HG03097 (cell line): ENCODE measurements at regions not wholly inside any gene's neighbourhood (a gene's known extent, or its start where the extent isn't known, plus 50 kb on each side); places are given as distances from the start of the nearest gene placed in this dataset.
"Not testable (repeated sequence)": the region's sequence is repeated elsewhere in the genome, so short reads cannot be mapped to it uniquely, and the experiment has no call there.

ENCODE experiments used
- ATAC-seq: cut with Tn5 transposase; IDR thresholded peaks from one replicate; pipeline ENCODE4 v1.9.1; 2021; ENCODE audit not compliant: unreplicated experiment, low FRiP score

DNA sequence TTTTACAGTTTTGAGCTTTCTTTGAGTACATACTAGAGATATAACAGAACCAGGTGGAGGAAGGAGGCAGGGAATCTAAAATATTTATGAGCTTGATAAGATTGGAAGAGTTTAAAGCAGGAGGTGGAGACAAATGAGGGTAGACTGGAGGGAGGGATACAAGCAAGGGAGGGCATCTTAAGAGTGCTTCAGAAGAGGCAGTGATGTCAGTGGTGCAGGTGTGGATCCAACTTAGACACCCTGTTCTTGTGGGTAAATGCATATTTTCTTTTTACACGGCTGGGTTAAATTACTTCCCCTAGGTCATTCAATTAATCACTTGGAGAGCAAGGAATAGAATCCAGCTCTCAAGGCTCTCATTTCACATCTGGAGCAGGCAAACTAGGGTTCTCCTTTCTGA lies 146.1 kb upstream of the LRIG3 start:
- ATAC-seq: no peak

DNA sequence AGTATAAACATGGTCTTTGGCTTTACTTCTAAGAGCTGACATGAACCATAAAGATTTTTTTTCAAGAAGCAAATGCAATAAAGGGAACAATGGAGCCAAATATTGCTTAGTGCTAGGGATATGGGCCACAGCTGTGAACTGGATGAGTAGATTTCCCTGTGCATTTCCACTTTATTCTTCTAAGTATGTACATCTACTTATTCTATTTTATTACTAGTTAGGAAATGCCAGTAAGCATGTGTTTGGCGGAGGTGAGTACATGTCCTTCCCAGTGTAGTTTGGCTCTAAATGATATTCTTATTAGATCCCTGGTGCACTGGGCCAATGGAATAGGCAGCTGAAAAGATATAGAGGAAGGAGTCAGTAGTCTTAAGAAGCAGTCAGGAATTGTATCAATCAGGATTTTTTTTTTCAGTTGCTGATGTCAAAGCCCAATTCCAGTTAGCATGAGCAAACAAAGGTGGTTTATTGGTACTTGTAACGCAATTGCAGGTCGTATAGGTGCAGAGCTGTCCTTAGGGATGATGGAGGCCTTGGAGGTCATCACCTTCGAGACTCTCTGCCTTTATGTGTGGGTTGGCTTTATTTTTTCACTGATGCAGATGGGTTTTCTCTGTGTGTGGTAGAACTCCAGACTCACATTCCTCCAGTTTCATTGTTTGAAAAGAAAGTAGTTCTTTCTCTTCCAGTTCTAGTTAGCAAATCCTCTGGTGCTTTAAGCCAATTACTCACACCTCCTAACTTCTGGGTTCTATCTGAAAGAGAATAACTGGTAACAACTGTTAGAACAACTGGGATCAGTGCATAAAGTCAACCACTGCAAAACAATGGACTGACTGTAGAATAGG lies 139.0 kb upstream of the LRIG3 start:
- no peak for ATAC-seq

DNA sequence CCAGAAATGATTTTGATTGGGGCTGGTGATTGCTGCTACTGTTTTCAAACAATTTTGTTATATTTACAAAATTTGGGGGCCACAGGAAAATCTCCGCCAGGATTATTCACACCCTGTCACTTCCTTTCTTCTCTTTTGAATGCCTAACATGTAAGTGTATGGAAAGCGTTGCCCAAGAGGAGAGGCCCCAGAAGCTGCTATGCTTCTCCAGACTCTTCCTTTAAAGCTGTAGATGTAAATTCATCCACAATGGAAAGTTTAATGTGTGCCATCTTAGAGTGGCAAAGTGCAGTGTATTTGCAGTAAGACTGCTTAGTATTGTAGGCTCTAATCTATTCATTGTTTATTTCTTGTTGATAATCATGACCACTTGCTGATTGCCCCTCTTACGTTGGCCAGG lies 136.7 kb upstream of the LRIG3 start:
- no peak for ATAC-seq

DNA sequence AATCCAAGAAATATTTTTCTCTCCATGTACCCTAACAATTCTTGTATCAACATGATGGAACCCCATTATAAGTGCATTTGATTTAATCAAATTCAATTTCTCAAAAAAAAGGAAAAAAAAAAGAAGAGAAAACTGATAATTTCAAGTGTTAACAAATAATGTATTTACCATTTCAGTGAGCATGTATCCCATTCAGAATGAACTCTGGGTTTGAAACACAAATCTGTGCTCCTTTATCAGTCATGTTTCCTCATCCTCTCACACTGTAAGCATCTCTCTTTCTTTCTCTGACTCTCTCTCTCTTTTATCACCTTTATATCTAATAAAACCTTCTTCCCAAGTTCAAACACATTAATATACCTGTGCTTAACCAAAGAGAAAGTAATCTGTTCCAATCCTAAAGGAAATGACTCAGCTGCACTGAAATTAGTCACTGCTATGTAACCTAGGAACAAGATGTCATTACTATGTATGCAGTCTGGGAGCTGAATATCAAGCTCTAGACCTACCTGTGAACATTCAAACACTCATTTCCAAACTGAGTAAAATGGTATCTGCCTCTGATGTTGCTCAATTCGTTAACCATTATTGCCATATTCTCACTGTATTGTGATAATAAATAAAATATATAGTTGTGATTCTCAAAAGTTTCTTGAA lies 135.0 kb upstream of the LRIG3 start:
- peak; percentile 83 for ATAC-seq

DNA sequence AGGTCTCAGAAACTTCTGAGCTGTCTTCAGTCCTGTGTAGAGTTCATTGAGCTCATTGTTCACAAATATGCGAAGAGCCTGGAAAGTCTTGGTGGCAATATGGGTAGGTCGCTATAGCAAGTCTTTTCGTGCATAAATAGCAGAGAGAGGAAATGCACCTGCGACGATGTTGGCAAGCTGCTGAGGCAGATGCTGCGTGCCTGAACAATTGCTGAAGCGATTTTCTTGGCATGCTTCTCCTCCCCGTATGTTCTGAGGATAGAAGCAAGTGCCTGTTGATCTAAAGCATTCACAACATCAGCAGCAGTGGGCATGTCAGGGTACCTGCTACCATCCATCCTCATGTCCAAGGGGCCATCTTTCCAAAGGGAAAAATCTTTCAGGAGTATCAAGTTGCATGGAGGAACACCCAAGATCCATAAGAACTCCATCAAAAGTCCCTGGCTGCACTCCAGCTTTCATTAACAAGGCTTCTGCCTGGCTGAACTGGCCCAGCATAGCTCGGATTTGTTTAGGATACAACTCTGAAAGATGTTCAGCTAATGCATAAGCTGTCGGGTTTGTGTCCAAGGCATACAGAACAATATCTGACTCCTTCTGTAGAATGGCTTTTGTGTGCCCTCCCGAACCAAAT lies 133.1 kb upstream of the LRIG3 start:
- not testable (repeated sequence) for ATAC-seq

DNA sequence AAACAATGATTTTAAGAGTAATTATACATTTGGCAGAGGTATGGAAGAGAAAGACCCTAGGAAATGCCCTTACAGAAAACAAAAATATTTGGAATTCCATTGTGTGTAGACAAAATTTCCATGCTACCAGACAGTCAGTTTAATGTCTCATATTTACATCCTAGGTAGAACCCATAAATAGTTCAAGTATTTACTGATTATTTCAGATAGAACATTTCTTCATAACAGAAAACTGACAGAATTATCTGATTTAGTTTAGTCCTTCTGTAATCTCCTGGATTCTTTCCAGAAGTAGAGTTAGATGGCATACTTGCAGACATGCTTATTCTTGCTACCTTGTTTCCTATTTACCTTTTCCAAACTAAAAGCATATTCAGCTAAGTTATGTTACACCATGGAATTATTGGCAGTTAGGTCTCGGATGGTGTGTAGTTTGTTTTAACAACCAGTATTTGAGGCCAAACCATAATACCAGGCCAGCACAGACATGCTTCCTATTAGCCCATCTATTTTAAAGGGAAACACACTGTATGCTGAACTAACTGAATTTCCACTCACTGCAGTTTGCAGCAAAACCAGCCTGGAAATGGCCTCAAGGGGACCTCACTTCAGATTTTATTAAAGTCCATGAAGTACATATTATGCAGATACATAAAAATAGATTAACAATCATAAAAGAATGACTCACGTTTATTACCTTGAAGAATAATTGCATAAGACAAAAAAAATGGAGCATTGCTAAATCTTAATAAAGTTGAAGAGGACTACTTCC lies 126.6 kb upstream of the LRIG3 start:
- no peak for ATAC-seq

DNA sequence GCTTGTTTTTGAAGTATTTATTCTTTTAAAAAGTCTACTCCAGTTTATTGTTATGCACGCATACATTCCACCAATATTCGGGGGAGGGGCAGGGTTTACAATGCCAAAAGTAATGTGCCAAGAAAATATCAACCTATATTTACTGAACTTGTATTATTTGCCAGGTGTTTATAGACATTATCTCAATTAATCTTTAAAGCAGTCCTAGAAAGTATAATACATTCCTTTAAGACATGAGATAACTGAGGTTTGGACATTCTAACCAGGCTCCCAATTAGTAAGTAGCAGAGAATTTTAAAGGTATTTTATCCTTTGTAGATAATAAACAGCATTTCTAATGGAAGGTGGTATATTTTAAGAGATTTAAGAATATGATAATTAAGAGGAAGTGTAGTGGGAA lies 124.5 kb upstream of the LRIG3 start:
- no peak for ATAC-seq

DNA sequence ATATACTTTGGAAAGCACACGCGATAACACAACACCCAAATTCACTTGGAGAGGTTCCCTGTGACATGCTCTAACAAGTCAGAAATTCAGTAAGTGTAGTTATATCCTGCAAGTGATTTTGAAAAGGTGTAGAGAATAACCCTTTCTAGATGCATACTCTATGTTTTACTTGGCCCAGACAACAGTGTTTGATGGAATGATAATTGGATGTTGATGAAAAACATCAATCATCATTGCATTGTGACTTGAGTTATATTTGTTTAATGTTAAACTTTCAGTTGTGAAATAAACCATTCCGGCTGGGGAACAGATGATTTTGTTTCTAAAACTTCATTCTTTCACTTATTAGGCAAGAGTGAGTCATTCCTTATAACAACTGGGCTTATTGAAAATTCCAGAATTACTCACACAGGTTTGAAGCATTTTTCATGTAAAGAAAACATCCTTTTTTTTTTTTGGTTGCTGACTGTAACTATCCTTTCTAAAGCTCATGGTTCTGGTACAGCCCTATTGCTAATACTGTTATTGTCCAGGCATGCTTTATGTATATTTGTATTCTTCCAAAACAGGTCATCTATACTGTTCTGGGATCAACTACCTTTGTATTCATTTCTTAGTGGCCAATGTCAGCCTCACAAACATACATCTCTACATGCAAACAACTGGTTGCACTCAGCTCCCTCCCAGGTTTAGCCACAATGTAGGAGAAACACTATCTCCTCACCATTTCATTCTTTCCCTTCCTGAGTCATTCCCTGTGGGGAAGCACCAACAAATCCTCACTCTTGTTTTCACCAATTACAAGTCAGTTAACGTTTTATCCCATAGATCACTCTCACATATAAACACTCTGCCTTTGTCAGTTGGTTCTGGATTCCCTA lies 121.2 kb upstream of the LRIG3 start:
- ATAC-seq: no peak

DNA sequence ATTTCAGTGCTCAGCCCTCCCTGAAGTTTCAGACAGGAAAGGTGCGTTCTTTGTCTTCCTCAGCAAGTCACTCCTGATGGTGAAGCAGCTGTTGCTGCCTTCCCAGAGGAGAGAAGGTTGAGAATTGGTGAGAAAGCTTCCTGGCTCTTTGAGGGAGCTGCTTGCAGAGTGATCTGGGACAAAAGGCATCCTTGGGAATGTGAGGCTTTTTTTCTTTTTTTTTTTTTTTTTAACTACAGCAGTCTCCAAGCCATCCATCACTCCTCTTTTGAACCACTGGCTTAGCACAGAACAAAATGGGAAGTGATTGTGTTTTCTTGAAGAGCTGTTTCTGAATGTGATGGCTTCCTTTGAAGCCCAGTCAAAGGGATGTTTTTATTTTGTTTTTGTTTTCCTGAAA lies 120.4 kb upstream of the LRIG3 start:
- no peak for ATAC-seq

DNA sequence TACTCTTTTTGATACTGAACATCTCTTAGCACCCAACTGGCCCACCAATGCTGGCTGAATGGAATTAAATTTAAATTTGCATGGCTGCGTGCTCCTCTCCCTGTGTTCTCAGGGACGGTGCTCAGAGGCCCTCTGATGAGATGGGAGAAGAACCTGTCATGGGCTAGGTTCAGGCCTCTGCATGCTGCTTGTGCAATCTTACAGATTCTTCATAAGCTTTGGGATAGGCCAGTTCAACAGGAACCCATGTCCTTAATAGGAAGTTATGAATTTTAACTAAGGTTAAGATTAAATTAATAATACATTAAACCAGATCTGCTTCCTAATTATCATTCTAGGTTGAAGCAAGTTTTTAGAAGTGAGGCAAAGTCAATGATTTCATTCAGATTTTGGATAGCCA lies 119.7 kb upstream of the LRIG3 start:
- ATAC-seq: no peak

DNA sequence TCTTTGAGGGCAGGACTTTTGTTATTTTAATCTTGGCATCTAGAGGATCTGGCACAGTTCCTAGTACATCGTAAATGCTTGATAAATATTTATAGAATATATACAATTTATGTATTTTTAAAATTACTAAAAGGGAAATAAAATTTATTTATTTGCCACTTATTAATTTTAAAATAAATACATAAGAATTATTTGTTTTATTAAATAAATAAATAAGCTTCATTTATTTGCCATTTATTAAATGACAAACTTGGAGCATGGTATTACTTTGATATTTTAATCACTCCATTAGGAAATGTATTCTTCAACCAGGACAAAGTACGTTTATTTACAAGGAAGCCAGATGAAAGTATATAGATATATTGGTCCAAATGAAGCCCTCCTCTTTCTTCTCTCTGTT lies 118.7 kb upstream of the LRIG3 start:
- no peak for ATAC-seq

DNA sequence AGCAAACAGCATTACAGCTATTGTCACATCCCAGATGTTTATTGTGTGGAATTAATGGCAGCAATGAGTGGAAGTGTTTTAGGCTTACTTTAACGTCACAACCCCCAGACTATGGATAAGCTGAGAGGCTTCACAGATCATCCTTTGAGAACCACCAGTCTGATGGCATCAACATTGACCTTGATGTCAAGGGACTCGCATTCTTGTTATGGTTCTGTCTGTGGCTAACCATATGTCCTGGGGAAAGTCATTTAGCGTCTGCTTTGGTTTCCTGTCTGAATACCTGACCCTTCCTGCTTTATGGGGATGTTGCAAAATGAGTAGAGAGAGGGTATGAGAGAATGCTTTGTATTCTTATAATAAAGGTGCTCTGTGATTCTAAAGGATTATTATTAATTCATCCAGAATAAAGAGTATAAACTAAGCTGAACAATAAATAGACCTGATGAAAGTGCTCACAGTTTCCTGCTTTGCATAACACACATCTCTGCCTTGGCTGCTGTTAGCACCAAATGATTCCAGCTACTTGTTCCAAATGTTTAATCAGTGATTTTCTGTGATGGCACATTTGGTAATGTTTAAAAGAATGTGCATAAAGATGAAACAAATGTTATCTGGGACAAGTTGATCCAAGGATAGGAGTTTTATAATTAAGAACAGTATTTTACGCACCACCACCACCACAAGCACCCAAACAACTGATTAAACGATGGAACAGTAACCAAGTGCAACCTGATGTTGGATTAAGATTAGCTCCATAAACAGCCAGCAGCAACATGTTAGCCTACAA lies 116.9 kb upstream of the LRIG3 start:
- ATAC-seq: no peak

DNA sequence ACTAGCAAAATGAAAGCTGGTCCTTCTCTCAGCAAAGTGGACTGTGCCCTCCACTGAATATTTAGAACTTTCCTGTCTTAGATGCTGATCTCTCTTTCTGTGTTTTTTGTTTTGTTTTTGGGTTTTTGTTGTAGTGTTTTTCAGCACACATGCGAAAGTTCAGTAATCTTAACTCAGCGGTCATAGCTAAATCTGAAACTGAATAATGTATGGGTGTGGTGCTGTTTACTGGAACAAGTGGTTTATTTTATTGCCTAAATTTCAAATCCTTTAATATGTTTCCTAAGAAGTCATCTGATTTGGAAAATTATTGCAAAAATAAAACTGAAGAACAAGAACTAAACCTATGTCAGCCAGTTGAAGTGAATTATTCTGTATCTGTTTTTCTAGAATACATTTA lies 116.0 kb upstream of the LRIG3 start:
- ATAC-seq: no peak

DNA sequence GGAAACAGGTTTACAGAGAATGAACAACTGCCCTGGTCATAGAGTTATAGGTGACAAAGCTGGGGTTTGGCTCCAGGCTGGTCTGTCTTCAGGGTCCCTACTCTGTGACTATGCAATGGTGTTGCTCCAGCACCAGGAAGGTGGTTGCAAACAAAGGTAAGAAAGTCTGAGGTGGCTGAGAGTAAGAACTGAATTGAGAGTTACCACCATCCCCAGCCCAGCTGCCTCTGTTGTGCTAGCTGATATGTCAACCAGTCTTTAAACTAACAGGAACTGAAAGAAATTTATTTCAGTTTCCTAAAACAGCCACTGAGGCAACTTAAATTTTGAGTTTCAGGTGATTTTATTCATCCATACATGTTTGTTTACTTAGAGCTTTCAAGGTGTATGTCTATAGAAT lies 111.0 kb upstream of the LRIG3 start:
- no peak for ATAC-seq

DNA sequence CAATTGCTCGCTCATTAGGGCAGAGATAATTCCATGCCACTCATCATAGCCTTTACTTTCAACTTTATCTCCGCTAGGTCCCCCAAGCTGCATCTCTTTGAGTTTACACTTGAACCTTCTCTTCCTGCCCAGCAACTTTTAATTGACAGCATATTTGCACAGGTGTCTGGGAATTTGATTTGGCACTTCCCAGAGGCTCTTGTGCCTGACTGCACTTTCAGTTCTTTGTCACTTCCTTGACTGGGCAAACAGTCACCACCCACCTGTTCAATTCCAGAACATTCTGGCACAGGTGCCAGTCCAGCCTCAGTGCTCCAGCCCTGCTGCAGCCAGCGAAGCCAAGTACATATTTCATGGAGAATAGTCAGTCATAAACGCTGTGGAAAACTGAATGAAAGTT lies 110.1 kb upstream of the LRIG3 start:
- ATAC-seq: no peak

DNA sequence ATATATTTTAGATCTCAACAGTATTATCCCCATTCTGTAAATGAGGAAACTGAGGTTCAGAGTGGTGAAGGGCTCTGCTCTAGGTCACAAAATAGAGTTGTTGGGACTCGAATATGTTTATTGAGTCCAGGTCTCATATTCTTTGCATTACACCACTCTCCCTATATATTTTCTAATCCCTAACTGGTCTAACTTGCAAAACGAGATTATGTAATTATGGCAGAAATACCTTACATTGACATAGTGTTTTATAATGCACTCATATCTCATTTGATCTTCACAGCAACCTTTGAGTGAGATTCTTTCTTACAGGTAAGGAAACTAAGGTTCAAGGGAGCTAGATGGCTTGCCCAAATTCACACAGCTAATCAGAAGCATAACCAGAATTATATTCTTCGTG lies 106.9 kb upstream of the LRIG3 start:
- ATAC-seq: no peak

DNA sequence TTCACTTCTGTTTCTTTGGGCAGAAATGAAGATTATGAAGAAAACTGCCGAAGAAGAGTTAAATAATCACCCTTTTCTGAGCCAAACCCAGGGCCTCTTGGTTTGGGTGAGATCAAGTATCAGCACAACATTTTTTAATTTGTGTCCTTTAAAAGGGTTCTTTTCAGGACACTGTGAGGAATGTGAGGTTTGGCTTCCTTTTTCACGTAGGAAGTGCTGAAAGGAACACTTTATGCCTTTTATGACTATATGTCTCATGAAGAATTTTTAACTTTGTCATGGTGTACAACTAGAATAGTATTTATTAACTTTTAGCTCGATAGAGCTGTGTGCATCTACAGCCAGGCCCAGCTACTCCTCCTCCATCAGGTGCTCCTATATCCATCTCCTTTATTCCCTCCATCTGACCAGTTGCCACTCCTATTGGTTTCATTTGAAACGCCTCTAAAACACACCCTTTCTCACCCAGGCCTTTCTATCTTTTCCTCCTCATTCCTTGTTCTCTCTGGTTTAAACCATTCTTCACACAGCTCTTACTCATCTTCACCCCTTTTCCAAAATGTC lies 103.6 kb upstream of the LRIG3 start:
- ATAC-seq: no peak

DNA sequence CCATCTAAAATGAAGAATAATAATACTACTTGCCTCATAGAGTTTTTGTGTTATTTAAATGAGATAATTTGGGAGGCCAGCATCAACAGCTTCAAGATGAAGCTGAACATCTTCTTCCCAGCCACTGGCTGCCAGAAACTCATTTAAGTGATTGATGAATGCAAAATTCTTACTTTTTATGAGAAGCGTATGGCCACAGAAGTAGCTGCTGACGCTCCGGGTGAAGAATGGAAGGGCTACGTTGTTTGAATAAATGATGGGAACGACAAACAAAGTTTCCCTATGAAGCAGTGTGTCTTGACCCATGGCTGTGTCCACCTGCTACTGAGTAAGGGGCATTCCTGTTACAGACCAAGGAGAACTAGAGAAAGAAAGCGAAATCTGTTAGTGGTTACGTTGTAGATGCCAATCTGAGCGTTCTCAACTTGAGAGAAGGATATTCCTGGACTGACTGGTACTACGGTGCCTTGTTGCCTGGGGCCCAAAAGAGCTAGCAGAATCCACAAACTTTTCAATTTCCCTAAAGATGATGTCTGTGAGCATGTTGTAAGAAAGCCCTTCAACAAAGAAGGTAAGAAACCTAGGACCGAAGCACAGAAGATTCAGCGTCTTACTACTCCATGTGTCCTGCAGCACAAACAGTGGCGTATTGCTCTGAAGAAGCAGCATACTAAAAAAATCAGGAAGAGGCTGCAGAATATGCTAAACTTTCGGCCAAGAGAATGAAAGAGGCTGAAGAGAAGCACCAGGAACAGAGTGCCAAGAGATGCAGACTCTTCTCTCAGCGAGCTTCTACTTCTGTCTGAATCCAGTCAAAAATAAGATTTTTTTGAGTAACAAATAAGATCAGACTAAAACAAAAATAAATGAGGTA lies 100.0 kb upstream of the LRIG3 start:
- ATAC-seq: no peak
